HG03469 (cell line): ENCODE measurements at regions not wholly inside any gene's neighbourhood (a gene's known extent, or its start where the extent isn't known, plus 50 kb on each side); places are given as distances from the start of the nearest gene placed in this dataset.

Experiments used
- ATAC-seq: cut with Tn5 transposase; IDR thresholded peaks from one replicate; pipeline ENCODE4 v1.9.1; 2021; ENCODE audit warnings: mild to moderate bottlenecking, moderate library complexity, moderate number of reproducible peaks; ENCODE audit not compliant: unreplicated experiment

DNA sequence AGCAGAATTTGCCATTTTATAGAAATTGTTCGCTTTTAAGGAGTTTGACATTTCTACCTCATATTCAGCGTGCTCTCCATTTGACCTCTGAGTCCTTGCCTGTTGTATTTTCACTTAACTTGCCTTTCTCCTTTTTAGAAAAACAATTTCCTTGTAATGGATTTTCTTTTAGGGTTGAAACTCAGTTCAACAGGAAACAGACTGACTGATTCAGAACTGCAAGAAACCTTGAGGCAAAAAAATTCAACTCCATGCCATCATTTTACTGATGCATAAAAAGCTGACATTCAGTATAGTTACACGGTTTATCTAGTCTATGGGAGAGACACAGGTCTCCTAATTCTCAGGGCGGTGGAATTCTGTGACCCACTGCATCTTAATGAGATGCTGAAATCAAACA, 59.8 kb downstream of the MRPS30 start:
- ATAC-seq = no peak

DNA sequence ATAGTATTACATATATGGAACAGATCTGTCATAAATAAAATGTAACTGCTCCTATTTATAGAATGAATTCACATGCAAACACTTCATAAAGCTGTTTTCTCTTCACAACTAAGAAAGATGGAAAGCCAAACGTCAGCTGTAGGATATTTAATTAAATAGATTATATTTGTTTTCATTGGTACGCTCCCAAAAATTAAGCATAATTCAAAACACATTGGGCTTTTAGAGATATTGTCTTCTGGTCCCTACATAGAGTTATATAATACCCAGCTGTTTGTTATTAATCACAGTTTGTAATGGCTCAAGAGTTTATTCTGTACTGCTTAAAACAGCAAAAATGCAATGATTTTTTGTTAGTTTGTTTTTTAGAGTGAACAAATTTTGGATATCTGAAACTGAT, 61.2 kb downstream of the MRPS30 start:
- ATAC-seq = no peak

DNA sequence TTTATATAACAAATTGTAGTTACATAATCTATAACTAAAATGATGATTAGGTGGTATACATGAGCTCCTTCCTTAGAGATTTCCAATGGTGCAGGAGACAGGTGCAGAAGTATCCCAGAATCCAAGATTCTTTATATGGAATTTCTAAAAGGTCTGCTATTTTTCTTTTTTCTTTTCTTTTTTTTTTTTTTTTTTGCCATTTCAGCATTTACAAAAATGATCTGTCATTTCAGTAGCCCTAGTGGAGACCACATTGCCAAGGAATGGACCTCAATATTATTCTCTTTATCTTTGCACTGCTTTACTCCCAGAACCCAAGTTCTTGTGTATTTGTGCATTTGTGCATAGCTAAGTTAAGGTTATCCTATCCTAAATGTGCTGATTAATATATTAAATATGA, 61.7 kb downstream of the MRPS30 start:
- ATAC-seq = no peak

DNA sequence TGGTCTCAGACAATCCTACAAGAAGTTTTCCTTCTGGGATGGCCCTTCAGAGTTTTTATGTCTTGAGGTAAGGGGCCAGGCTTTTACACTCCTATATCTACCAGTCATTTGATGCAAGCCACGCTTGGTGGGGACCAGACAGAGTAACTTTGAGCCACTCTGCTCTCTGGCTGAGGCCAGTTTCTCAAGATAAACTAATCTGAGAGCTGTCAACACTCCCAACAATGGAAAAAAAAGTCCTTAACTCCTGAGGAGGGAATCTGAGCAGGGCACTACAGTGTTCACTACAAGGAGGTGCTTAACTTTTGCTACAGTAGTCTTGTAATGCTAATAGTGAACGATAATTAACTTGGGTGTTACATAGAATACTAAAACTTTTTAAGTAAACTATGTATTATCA, 62.7 kb downstream of the MRPS30 start:
- no peak for ATAC-seq

DNA sequence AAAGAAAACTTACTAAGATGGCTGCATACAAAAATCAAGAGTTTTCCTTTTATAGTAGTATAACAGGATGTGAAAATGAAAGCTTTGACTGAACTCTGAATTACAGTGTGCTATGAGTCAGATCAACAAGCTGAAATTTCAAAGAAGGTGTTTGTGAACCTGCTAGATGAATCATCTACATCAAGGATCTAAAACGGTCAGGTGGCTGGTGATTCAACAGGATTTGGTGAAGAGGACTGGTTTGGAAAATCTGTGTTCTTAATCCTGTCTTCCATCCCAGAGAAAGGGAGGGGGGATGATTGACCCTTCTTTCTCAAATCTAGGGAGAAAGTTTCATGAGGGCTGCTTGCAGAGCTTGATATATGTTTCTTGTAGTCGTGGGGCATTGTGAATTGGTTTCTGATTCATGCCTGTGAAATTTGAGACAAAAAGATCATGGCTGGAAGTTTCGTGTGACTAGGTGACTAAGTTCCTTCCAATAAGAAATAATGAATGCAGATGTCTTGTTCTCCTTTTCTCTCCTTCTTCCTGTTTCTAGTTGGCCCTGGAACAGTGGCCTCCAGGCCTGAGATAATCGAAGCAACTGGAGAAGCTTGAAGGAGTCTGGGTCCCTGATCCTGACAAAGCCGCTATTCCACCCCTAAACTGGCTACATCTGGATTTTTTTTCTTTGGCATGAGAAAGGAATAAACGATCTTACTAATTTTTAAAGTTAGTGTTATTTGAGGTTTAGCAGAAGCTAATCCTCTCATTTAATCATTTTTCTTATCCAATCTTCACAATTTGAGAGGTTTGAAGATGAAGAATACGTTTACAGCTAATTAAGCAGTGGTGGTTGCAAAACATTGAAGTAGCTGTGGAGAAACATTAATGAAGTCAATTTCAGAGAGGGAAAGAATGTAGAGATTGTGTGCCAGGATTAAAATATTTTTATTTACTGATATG, 67.2 kb downstream of the MRPS30 start:
- ATAC-seq = peak; percentile 100

DNA sequence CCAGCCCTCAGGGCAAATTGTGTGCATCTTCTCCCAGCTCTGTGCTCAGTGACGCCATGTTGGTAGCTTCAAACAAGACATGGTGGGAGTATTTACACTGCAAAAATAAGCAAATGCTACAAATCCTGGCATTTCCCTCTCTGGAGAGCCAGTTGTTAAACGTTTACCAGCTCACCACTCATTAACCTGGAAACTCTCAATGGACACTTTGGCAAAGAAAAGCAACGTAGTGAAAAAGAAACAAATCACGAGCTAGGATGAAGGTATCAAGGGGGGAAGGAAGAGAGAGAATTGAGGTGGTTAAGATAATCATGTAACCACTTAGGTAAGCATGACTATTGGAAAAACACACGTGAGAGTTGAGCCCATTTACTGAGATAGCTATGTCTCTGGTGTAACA, 72.5 kb downstream of the MRPS30 start:
- no peak for ATAC-seq

DNA sequence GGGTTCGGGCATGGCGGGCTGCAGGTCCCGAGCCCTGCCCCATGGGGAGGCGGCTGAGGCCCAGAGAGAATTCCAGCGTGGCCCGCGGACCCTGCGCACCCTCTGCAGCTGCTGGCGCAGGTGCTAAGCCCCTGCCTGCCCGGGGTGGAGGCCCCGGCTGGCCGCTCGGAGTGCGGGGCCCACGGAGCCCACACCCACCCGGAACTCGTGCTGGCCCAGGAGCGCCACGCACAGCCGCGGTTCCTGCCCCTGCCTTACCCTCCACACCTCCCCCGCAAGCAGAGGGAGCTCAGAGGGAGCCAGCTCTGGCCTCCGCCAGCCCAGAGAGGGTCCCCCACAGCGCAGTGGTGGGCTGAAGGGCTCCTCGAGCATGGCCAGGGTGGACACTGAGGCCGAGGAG, 75.3 kb downstream of the MRPS30 start:
- no peak for ATAC-seq

DNA sequence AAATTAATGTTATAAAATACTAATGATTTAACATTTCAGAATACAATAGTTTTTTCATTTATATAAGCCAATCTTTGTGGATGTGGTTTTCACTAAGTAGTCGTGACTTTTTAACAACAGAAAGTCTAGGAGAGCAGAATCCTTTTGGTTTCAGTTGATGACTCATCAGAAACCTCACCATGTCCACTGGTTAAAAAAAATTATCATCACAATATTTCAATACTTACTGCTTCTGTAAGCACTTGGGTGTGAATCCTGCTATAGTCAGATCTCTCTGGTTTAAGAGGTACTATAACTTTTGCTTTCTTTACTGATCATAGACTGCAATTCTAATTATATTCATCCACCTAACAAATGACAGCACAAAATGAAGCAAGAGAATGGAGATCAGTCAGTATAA, 77.2 kb downstream of the MRPS30 start:
- ATAC-seq = peak; percentile 96

DNA sequence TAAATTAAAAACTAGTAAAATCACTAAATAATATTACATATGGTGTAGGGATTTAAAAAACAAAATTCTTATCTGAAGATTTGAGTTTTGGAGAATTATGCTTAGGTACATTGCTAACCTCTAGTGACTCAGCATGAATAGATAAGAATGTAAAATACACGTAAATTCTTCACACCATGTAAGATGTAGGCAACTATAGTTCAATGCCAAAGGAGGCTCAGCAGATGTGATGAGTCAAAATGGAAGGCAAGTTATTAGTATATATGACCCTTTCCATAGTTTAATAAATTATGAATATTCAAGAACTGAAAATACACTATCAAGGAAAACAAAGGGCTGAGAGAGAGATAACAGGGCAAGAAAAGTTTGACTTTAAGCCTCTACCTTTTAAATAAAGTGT, 79.0 kb downstream of the MRPS30 start:
- ATAC-seq = peak; percentile 35

DNA sequence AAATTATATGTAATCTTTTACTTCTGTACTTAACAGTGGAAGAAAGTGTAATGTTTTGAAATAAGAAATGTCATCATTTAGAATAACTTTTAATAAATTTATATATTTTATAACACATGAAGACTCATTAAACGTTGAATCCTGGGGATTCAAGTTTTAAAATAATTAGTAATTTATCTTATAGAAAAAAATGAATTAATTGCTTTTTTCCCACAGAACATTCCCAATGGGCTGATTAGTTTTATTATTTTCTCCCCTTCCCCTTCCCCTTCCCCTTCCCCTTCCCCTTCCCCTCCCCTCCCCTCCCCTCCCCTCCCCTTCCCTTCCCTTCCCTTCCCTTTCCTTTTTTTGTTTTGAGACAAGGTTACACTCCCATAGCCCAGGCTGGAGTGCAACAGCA, 79.7 kb downstream of the MRPS30 start:
- ATAC-seq = no peak

DNA sequence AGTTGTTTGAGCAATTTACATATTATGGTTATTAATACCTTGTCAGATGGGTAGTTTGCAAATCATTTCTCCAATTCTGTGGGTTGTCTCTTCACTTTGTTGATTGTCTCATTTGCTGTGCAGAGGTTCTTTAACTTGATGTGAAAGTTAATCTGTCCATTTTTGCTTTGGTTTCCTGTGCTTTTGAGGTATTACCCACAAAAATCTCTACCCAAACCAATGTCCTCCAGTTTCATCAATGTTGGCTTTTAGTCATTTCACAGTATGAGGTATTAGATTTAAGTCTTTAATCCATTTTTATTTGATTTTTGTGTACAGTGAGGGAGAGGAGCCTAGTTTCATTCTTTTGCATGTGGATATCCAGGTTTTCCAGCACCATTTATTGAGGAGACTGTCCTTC, 82.4 kb downstream of the MRPS30 start:
- no peak for ATAC-seq

DNA sequence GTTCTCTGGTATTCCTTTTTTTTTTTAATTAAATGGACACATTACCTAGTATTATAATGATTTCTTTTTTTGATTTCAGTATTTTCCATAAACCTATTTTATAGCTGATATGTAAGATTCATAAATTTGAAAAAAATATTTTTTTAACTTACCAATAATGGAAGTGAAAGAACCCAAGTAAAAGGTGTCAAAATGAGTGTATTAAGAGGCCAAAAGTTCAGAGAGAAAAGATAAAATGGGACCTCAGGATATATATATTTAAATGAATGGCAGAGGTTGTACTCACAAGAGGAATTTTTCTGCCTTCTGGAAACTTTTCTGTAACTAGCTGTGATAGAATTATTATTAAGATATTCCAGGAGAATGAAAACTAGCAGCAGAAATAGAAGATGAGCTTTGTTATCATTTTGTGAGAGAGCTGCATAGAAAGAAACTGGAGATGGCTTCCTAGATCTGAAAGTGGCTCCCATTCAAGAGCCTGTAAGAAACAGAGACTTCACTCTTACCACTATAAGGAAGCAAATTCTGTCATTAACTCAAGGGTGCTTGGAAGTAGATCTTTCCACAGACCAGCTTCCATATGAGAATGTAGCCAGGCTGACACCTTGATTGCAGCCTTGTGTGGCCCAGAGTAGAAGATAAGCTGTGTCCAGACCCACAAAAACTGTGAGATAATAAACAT, 91.7 kb downstream of the MRPS30 start:
- no peak for ATAC-seq

DNA sequence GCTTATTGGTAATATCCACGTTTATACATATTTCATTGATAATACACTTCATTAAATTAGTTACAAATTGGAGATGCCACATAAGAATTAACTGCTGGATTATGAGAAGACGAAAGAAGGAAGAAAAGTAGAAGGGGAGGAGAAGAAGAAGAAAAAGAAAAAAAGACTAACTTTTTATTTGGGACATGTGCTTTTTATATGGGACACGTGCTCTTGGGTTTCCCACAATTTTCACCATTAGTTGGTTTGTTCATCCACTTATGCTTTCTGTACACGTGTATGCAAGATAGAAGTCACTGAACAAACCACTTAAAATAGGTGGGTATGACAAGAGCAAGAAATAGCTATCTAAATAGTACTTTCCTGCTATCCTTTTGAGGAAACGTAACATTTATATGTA, 98.6 kb downstream of the MRPS30 start:
- ATAC-seq = no peak

DNA sequence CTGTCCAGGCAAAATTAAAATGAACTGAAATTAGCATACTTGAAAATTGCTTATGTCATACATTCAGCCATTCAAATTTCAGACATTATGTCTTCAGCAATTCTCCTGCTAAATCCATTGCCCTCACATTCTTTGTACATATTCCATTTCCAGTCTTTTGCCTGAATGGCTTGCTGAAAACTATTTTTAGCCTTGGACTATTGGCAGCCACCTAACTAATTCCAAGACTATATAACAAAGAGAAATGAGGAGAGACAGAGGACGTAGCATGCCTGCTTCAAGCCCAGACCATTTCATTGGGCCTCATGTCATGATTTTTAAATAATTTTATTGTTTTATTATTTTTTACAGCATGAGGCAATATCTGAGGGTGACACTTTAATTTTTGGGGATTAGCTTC, 100.3 kb downstream of the MRPS30 start:
- ATAC-seq = no peak

DNA sequence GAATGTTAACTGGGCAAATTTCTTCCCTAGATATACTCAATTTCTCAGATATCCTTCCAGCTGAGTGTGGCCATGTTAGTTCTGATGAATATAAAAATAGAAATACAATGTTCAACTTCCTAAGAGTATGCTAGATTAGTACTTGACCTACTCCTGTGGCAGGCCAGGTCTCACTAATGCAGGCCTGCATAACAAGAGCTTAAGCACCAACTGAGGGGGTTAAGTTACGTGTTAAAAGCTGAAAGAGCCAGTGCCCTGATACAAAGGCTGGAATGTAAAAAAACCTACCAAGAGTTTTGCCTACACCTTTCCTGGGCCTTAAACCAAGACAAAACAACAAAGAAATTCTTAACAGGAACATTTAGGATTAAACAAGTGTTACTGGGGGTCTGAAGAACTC, 102.8 kb downstream of the MRPS30 start:
- ATAC-seq = no peak

DNA sequence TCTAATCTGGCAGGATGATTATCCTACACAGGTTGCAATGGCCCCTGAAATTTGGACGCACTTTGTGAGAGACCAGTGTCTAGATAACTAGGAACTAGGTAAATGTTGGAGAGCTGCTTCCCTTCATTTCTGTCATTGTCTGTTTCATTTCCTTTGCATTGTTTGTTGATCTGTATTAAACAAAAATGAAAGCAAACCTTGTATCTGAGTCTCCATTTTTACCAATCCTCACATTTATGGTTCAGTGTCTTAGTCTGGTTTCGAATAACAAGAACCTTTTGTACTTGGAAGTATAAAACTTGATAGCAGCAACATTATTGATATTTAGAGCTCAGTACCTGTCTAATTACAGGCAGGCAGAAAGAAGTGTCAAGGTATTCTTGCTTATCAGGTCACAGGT, 105.5 kb downstream of the MRPS30 start:
- ATAC-seq = no peak

DNA sequence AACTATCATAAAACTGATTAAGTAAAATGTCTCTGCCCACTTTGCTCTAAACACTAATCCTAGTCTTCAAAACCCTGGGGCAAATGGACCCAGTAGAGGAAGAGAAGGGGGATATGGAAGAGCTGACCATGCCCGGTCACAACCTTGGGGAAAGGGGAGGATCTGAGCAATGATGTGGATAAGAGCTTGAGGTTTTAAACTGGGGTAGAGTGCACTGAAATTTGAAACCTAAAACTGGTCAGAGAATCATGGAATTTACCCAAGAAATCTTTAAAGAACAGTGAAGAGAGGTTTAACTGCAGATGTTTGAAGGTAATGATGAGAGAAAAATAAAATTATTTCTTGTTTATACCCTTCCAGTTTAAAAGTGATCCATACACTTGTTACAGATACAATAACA, 110.8 kb downstream of the MRPS30 start:
- ATAC-seq = no peak

DNA sequence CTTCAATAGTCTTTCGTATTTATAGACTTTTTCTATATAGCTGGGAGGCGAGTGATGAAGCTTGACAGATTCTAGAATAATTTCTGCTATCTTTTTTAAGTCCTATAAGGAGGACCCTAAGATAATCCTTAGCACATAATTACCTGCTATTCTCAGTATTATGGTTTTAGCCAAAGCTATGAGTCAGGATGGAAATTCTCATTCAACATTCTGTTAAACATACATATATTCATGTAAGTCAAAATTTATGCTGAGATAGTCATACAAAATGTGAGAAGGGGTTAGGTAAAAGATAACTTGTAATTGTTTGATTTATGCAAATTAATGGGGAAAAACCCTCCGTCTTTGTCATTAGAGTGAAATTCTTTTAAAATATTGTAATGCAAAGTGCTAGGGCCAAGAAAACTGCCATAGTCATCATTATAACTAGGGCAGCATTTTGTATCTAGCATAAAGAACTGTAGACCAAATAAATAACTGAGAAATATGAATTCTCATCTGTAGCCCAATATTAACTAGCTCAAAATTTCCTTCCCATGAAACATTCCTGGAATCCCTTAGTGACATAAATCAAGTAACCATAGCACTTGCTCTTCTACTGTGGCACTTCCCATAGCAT, 118.5 kb downstream of the MRPS30 start:
- no peak for ATAC-seq

DNA sequence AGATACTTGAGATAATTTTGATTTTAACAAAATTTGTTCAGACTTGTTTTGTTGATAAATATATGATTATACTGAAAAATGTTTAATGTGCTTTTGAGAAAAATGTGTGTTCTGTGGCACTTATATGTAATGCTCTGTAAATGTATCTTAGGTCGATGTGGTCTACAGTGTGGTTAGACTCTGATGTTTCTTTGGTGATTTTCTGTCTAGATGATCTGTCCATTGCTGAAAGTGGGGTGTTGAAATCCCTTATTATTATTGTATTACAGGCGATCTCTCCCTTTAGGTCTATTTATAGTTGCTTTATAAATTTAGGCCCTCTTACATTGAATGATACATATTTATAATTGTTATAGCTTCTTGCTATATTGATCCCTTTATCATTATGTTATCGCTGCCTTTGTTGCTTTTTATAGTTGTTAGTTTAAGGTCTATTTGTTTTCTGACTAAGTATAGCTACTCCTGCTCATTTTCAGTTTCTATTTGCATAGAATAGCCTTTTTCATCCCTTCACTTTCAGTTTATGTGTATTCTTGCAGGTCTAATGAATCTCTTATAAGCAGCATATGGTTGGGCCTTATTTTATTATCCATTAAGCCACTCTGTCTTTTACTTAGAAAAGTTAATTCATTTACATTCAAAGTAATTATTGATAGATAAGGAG, 124.3 kb downstream of the MRPS30 start:
- peak; percentile 97 for ATAC-seq

DNA sequence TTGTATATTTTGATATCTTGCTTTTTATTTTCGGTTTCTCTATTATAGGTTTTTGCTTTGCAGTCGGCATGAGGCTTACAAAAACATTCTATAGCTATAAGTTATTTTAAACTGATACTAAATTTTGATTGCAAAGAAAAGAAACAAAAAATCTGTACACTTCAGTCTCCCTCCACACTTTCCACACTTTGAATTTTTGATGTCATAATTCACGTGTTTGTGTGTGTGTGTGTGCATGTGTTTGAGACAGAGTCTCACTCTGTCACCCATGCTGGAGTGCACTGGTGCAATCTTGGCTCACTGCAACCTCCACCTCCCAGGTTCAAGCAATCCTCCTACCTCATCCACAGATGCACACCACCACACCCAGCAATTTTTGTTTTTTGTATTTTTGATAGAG, 124.9 kb downstream of the MRPS30 start:
- peak; percentile 15 for ATAC-seq

DNA sequence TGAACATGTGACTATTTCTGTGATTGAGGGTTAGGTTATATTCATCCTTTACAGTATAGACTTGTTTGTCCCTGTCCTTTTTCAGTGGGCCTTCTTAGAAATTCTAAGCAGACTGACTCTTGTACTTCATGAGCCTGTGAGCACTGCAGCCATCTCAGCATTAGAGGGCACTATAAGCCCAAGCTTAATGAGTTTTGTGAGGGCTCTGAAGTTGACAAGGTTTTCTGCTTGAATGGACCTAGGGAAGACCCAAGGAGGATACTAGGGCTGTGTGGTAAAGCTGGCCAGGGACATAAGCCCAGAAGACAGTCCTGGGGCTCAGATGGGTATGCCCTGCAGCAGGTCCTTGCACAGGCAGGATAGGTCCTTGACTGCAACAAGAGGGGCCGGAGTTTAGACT, 126.5 kb downstream of the MRPS30 start:
- ATAC-seq = no peak
